HT1080 (cell line): ENCODE measurements at regions not wholly inside any gene's neighbourhood (a gene's known extent, or its start where the extent isn't known, plus 50 kb on each side); places are given as distances from the start of the nearest gene placed in this dataset.
A peak's percentile ranks its signal among the peaks of the same experiment; 100 is the strongest.
"Not testable (repeated sequence)": the region's sequence is repeated elsewhere in the genome, so short reads cannot be mapped to it uniquely, and the experiment has no call there.

ENCODE experiments used
- DNase-seq: peaks from one replicate; pipeline ENCODE4 v3.0.0-alpha.2; 2015; ENCODE audit warnings: low read depth

DNA sequence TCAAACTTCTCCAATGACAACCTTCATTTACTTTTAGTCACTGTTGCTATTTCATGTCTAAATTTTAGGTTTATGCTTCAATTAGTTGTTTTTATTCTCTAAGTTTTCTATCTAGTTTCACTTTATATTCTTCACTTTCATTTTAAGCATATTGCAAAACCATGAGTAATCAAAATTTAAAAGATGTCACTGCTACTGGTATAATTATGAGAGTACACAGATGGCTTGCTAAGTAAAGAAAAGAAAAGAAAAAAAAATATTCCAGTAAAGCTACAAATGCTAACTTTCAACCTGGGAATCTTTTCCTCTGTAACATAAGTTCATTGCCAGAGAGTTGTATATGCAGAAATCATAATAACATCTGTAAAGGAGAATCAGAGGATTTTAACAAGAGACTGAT, 1624.7 kb downstream of the PCDH9 start:
- no peak for DNase-seq

DNA sequence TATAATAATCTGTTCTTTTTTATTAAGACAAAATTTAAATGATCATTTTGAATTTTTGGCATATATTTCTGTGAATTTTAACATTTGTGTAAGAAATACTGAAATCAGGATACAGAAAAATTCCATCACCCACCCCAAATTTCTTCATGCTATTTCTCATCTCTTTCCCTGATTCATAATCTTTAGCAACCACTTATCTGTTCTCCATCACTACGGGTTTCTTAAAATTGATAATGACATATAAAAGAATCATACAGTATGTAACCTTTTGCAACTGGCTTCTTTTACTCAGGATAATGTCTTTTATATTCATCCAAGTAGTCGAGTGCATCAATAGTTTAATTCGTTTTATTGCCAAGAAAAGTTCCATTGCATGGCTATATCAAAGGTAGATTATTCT, 1627.0 kb downstream of the PCDH9 start:
- no peak for DNase-seq

DNA sequence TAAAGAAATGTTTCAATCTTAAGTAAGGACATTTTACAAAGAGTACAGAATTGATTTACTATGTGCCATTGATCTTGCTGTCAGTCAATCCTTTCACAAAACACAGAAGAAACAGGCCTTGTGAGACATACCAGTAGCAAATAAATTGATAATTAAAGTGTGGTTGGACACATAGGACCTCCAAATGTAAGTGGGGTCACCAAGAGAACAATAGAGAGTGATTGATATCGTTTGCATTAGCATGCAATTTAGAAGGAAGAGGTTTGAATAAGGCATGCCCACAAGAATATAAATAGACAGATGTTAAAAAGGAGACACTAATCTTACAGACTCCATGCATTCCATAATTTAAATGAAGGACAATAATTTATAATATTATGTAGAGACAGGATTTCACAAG, 1628.3 kb downstream of the PCDH9 start:
- DNase-seq, result no peak

DNA sequence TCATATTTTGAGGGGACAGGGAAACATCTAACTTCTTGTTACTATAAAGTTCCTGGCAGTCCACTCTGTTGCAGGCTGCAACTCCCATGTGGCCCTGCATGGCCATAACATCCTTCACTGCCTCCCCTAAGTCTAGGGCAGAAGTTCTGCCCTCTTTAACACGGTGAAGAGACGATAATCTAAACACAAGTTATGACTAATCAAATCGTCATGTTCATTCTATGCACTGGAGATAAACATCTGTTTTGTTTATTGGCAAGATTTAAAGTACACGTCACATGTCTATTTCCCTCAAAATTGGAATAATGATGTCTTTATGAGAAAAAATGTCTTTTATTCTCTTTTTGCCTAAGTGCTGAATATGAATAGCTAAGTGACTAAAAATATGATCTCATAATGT, 1629.4 kb downstream of the PCDH9 start:
- DNase-seq, result no peak

DNA sequence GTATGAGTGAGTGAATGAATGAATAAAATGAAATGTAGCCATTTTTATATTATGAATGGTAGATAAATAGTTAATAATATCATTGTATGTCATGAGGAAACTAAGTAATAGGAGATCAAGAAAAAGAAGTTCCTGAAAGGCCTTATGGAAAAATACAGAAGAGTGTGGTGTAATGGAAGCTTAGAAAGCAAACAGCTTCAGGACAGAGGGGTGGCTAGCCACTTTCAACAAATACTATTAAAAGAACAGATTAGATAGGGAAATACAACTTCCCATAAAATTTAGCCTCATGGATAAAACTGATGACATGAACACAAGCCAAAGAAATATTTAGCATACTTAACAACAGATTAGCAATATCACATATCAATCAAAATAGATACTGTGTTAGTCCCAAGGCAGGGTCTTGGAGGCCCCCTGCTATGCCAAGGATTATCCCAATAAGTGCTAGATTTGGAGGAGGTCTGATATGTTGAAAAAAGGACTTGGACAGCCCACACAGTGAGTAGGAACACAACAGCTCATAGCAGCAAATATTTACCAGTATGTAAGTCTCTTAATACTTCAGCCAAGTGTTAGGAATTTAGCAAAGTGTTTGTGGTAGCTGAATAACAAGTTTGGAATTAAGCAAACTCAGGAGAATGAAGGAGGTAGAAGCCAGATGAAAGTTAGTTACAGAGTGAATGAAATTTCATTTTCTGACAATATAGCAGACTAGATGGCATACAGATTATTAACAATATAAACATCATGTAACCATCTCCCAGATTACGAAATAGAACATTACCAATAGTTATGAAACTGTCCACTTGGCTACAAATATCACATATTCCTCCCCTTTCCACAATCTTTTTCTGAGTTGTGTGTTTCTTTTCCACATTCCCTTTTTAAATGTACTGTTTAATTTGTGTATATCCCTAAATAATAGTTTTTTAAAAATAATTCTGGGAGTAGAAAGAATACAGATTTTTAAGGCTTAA, 1632.0 kb downstream of the PCDH9 start:
- no peak for DNase-seq

DNA sequence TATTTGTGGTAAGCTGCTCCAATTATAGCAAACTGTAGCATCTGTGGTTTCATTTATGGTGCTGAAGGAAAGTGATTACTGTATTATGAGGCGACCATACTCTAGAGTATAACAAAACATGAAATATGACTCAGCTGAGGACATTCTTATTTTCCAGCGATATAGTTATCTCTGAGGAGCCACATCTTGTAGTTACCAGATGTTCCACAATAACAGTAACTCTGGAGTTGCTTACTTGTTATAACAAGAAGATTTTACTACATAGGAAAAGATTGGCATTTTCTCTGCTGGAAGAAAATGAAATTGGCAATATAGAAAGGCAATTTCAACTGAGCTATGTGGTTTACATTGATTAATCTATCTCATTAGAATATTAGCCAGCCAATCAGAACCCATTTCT, 1634.2 kb downstream of the PCDH9 start:
- no peak for DNase-seq

DNA sequence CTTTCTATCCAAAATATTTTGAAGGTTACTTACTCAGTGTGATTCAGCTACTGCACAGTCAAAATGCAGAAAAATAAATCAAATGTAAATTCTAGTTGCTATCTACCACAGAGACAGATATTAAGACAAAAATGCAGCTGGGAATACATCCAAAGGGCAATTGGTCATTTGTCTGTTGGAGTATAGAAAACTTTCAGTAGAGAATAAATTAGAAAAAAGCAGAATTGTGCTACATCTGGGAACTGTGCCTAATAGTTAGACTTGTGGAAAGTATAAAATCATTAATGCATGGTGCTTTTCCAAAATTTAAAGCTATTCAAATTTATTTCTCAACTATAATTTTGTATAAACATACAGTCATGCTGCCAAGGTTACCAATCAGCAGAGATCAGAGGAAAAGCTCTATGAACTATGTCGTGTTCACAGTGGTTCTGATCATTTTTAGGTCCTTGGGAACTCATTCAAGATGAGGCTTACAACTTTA, 1635.8 kb downstream of the PCDH9 start:
- no peak for DNase-seq

DNA sequence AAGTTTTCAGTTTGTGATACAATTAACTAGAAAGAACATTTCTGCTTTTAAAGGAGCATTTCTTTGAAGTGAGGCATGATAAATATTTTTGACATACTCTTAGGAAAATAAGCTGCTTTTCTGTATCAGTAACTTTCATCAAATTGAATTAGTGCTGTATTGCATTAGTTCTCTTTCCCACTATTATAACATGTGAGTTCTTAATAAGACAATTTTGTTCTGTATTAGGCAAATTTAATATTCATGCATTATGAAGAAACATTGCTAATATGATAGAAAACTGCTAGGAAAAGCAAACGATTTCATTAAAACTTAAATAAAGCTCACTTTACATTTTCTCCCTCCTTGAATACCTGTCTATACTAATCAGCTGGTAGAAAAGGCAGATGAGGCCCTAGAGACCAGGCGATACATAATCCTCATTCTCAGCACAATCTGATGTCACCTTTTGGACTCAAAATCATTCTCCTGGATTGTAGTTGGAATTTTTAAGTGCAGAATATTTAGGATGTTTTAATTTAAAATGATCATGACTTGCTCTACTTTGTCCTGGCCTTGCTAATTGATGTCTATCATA, 1636.8 kb downstream of the PCDH9 start:
- DNase-seq, result no peak

DNA sequence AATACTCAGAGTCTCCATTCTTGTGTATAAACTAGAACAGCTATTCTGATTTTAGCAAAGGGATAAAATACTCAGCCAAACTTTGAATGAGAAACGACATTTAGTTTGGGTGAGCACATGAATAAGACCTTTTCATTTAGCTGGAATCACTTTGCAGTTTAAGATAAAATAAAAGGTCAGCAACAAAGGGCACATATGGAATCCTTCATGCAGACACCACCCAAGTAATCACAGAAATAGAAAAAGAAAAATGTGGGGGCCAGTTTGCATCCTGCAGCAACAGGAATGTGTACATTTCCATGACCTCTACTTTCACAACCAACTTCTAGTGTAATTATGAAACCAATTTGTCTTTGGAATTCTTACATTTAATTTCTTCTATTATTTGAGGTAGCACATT, 1637.4 kb downstream of the PCDH9 start:
- no peak for DNase-seq

DNA sequence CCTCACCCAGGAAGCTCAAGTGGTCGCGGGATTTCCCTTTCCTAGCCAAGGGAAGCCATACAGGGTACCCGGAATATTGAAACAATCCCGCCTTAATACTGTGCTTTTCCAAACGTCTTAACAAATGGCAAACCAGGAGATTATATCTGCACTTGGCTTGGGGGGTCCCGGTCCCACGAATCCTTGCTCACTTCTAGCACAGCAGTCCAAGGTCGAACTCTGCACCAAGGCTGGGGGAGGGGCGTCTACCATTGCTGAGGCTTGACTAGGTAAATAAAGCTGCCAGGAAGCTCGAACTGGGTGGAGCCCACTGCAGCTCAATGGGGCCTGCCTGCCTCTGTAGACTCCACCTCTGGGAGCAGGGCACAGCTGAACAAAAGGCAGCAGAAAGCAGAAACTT, 1644.8 kb downstream of the PCDH9 start:
- DNase-seq, result no peak

DNA sequence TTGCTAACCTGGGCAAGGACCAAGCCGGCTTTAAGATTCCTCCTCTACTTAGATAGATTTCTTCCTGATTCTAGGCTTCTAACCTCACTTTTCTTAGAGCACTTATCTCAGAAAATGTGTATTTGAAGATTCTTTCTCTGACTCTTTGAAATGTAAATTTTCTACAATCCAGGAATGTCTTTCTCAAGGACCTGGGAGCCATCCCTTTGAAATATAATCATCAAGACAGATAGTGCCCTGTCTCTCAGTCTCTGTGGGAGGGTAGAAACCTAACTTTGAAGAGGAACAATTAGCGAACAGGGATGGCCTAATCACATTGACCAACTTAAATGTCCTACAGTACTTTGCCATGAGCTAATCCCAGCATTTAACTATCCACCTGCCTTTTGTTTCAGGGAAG, 1646.0 kb downstream of the PCDH9 start:
- no peak for DNase-seq

DNA sequence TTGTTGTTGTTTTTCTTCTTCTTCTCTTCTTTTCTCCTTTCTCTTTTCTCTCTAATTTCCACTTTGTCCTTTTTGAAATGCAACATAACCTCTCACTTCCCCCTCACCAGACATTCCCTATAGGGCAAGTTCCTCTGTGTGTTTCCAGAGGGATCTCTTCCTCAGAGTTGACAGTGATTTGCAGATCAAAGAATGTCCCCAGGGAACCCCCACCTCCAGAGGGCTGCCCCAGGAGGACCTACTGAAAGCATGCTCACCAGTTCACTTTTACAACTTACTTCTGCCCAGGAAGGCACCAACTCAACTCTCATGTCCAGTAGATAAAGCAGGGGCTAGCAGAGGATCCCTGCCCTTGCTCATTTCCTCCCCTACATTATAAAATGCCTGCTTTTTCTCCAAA, 1648.0 kb downstream of the PCDH9 start:
- DNase-seq, result no peak

DNA sequence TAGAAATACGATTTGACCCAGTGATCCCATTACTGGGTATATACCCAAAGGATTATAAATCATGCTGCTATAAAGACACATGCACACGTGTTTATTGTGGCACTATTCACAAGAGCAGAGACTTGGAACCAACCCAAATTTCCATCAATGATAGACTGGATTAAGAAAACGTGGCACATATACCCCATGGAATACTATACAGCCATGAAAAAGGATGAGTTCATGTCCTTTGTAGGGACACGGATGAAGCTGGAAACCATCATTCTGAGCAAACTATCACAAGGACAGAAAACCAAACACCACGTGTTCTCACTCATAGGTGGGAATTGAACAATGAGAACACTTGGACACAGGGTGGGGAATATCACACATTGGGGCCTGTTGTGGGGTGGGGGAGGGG, 1665.6 kb downstream of the PCDH9 start:
- not testable (repeated sequence) for DNase-seq

DNA sequence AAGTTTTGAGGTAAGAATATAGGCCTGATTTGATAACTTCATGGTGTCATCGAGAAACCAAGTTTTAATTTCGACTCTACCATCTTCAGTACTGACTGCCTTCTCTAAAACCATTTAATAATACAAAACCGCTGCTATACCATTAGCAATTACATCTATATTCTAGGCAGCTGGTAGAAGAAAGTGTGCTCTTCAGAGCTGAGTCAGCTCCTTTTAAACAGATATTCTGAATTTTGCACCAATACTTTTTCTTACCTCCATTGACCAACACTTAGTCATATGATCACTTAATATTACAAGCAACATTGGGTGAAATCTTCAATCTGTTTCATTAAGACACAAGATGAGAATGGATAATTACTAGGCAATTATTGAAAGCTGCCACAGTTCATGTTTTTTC, 1667.8 kb downstream of the PCDH9 start:
- DNase-seq, result no peak

DNA sequence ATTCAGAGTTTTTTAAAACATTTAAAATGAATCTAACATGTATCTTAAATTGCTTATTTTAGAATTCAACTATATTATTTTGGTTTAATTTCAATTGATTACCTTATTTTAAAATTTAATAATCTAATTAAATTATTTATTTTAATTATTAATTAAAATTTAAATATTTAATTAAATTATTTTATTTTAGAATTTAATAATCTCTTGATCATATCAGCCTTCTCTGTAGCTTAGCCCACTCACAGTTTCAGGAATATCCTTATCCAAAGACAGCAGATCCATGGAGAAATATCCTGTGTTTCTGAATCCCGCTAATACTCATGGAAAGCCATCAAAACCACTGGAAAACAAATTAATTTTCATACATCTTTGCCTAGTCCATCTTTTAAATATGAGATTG, 1669.2 kb downstream of the PCDH9 start:
- DNase-seq, result no peak

DNA sequence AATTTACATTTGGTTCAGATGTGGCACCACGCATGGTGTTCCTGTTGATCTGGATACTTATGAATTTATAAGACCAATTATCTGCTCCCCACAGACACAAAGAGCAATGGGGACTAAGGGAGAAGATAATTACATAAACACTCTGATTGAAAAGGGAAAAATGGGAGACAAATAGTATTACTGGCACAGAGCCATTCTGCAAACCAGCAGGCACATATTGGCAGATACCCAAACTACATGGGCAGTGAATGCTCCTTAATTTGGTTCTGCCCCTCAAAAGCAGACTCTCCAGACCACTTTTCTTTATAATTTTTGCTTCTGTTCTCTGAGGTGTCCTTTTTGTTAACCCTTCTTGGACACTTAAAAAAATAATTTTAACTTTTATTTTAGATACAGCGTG, 1674.2 kb downstream of the PCDH9 start:
- DNase-seq, result no peak

DNA sequence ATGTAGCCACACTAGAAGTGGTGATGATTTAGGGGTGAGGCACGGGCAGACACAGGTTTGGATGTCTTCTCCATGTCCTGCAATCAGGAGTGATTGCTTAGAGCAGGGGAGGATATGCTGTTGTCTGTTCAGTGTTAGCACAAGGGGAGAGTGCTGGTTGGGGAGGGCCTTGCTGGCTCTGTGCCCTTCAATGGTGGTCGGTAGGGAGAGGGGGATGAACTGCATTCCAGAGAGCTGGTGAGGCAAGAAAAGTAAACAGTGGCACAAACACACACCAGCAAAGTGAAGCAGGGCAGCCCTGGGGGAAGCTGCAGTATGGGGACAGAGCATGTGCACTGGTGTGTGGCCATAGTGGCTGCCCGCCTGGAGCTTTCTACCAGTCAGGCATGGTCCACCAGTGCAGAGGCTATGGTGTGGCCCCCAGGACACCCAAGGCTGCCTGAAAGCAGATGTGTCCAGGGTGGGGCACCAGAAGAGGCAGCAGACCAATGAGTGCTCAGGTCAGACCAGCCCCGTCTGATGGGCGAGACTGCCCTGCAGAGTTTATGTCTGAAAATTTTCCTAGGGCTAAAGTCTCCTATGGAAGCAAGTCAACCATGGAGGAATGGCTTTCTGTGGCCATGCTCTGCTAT, 1676.9 kb downstream of the PCDH9 start:
- DNase-seq, result no peak

DNA sequence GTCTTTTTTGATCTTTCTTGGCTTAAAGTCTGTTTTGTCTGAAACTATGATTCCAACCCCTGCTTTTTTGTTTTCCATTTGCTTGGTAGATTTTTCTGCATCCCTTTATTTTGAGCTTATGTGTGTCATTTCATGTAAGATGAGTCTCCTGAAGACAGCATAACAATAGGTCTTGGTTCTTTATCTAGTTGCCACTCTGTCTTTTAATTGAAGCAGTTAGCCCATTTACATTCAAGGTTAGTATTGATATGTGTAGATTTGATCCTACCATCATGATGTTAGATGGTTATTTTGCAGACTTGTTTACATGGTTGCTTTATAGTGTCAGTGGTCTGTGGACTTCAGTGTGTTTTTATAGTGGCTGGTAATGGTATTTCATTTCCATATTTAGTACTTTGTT, 1678.9 kb downstream of the PCDH9 start:
- DNase-seq, result no peak

DNA sequence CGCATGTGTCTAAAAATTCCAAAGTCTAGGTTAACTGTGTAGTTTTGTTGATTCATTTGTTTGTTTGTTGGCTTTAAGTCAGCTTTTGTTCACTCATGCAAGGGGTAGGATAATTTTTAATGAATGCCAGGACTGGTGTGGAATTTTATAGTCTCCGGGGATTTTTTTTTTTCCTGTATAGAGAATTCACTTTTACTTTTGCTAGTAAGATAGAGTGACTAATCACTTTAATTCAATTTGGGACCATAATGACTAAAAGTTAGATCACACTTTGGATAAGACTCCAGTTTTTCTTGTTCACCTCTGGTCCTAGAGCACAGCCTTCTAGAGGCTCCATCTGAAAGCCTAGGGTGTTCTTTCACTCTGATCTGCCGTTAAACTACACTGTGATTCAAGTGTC, 1690.0 kb downstream of the PCDH9 start:
- DNase-seq, result peak; percentile 22

DNA sequence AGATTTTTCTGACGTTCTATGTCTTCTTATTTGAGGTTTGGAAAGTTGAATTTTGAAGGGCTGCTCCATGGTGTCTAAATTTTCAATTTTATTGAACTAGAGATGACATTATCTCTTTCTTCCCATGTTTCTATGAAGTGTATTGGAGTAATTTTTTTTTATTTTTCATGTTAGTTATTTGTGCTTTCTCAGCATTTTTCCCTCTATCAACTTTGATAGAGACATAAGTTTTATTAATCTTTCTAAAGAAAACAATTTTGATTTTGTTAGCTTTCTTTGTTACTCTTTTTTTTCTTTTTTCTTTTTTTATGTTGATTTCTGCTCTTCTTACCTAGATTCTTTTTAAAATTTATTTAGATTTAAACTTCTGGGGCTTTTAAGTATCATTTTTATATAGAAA, 1694.8 kb downstream of the PCDH9 start:
- DNase-seq, result no peak

DNA sequence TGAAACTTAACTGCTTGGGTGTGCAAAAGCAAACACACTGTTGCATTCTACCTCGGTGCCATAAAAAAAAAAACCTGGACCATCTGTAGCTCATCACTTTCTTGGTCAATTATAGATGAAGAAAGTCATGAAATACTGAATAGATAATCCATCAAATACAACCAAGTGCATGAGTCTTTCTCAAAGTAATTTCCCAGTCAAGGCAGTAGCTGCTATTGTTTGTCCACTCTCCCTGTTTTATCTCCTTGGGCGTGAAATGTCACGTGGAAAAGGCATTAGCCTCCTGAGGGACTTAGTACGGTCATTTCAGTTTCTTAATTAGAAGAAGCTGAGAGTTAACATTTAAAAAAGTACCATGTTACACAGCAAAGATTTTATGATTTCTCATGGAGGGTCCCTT, 1697.9 kb downstream of the PCDH9 start:
- no peak for DNase-seq

DNA sequence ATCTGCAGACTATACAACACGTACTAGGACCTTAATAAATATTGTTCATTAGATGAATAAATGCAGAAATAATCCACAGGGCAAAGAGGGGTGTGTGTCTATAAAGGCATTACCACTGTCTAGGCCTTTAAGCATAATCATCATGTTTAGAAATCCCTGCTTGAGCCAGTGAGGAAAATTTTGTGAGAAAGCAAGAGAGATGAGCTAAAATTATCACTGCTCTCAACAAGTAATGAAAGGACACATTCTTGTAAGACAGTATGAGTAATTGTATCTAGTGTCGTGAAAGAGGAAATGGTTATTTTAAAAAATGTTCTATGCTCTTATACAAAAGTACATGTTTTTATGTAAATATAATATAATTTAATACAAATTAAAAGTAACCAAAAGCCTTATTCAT, 1699.4 kb downstream of the PCDH9 start:
- DNase-seq, result peak; percentile 13
